ENCODE measurements at regions not wholly inside any gene's neighbourhood (a gene's known extent, or its start where the extent isn't known, plus 50 kb on each side); places are given as distances from the start of the nearest gene placed in this dataset.

GRCh38 chr17:77320485-77321256, 179.9 kb downstream of the SEC14L1 start:
- DNase-seq (ENCODE audit: low read depth in 2 of 2): no peak

- no peak for DNase-seq (ENCODE audit: low read depth in 2 of 2)
Observed at GRCh38 chr17:77321649-77322513, 181.1 kb downstream of the SEC14L1 start.

- peak; percentile 38 to 93 for DNase-seq (ENCODE audit: low read depth in 2 of 2)
Observed at GRCh38 chr17:77322514-77323412, 182.0 kb downstream of the SEC14L1 start.

GRCh38 chr17:77323413-77324171, 182.8 kb downstream of the SEC14L1 start:
- DNase-seq (ENCODE audit: low read depth in 2 of 2): no peak

- DNase-seq (ENCODE audit: low read depth in 2 of 2): no peak
Observed at GRCh38 chr17:77324227-77324626, 183.5 kb downstream of the SEC14L1 start.

- DNase-seq (ENCODE audit: low read depth in 2 of 2): no peak
Observed at GRCh38 chr17:77325577-77326075, 184.9 kb downstream of the SEC14L1 start.

- no peak for DNase-seq (ENCODE audit: low read depth in 2 of 2)
Observed at GRCh38 chr17:77326076-77326591, 185.4 kb downstream of the SEC14L1 start.

- no peak for DNase-seq (ENCODE audit: low read depth in 2 of 2)
Observed at GRCh38 chr17:77326636-77327035, 185.9 kb downstream of the SEC14L1 start.

- DNase-seq (ENCODE audit: low read depth in 2 of 2): no peak
Observed at GRCh38 chr17:77327181-77327565, 186.4 kb downstream of the SEC14L1 start.

- no peak for DNase-seq (ENCODE audit: low read depth in 2 of 2)
Observed at GRCh38 chr17:77327566-77328464, 187.0 kb downstream of the SEC14L1 start.

GRCh38 chr17:77328823-77329740, 188.3 kb downstream of the SEC14L1 start:
- no peak for DNase-seq (ENCODE audit: low read depth in 2 of 2)

- no peak for DNase-seq (ENCODE audit: low read depth in 2 of 2)
Observed at GRCh38 chr17:77329741-77330531, 189.2 kb downstream of the SEC14L1 start.

- DNase-seq (ENCODE audit: low read depth in 2 of 2): no peak
Observed at GRCh38 chr17:77330602-77331081, 189.9 kb downstream of the SEC14L1 start.

GRCh38 chr17:77331301-77331864, 190.6 kb downstream of the SEC14L1 start:
- DNase-seq (ENCODE audit: low read depth in 2 of 2): peak; percentile 81 to 84

- DNase-seq (ENCODE audit: low read depth in 2 of 2): no peak
Observed at GRCh38 chr17:77332034-77332971, 191.5 kb downstream of the SEC14L1 start.
